Keratinocyte (primary cell): ENCODE measurements at regions not wholly inside any gene's neighbourhood (a gene's known extent, or its start where the extent isn't known, plus 50 kb on each side); places are given as distances from the start of the nearest gene placed in this dataset.

Experiments used
- DNase-seq: peaks from one replicate; pipeline ENCODE4 v3.0.0-alpha.2; 2011; ENCODE audit warnings: low read depth, missing footprints, low spot score
- FAIRE-seq: peaks from 2 replicates; lab custom pipeline; 2011; peaks lifted over from hg19 to GRCh38; lab: Jason Lieb, UNC
- H2AFZ ChIP-seq: 2 replicates; pipeline ENCODE4 v1.6.0; 2012; ENCODE audit warnings: low read length, control low read depth, inconsistent platforms; ENCODE audit not compliant: control insufficient read depth
- H3K27ac ChIP-seq: 2 replicates; pipeline ENCODE4 v1.5.1; 2011; ENCODE audit warnings: low read length; ENCODE audit not compliant: control insufficient read depth, insufficient read depth
- H3K27me3 ChIP-seq: 3 replicates; pipeline ENCODE4 v1.6.0; 2011; ENCODE audit warnings: low read length; ENCODE audit not compliant: control insufficient read depth, insufficient read depth; ENCODE audit errors: extremely low read depth
- H3K36me3 ChIP-seq, 2 experiments: 2 replicates in 1 of 2; 3 replicates in 1 of 2; pipeline ENCODE4 v1.5.1; 2011; ENCODE audit warnings: low read length in 2 of 2, mild to moderate bottlenecking in 1 of 2; ENCODE audit not compliant: control insufficient read depth in 2 of 2, insufficient read depth in 2 of 2; ENCODE audit errors: extremely low read depth in 1 of 2
- H3K4me1 ChIP-seq: 3 replicates; pipeline ENCODE4 v1.5.1; 2011; ENCODE audit warnings: low read length; ENCODE audit not compliant: control insufficient read depth, insufficient read depth; ENCODE audit errors: extremely low read depth
- H3K4me2 ChIP-seq: 3 replicates; pipeline ENCODE4 v1.6.0; 2011; ENCODE audit warnings: low read depth, low read length; ENCODE audit not compliant: control insufficient read depth, insufficient read depth; ENCODE audit errors: extremely low read depth
- H3K4me3 ChIP-seq, 3 experiments: fragments of 200-600 bp in 1 of 3; sonication (generic) in 1 of 3; 2 replicates in 2 of 3; 3 replicates in 1 of 3; pipeline ENCODE4 v1.5.1; 2011 to 2016; ENCODE audit warnings: low read length in 3 of 3, mild to moderate bottlenecking in 3 of 3, control low read depth in 2 of 3, inconsistent platforms in 1 of 3, low read depth in 1 of 3, mixed read lengths in 1 of 3, mixed run types in 1 of 3, moderate library complexity in 1 of 3; ENCODE audit not compliant: control insufficient read depth in 2 of 3, insufficient read depth in 2 of 3; ENCODE audit errors: extremely low read depth in 1 of 3
- H3K79me2 ChIP-seq: 2 replicates; pipeline ENCODE4 v1.6.0; 2012; ENCODE audit warnings: low read length; ENCODE audit not compliant: control insufficient read depth, insufficient read depth
- H3K9ac ChIP-seq: 3 replicates; pipeline ENCODE4 v1.6.0; 2011; ENCODE audit warnings: low read length; ENCODE audit not compliant: control insufficient read depth, insufficient read depth; ENCODE audit errors: extremely low read depth
- H3K9me1 ChIP-seq: 3 replicates; pipeline ENCODE4 v1.6.0; 2011; ENCODE audit warnings: low read length; ENCODE audit not compliant: control insufficient read depth, insufficient read depth; ENCODE audit errors: extremely low read depth
- H3K9me3 ChIP-seq: 2 replicates; pipeline ENCODE4 v1.5.1; 2012; ENCODE audit warnings: low read depth, low read length; ENCODE audit not compliant: control insufficient read depth
- H4K20me1 ChIP-seq: 3 replicates; pipeline ENCODE4 v1.6.0; 2011; ENCODE audit warnings: low read length; ENCODE audit not compliant: control insufficient read depth, insufficient read depth; ENCODE audit errors: extremely low read depth
- EZH2 ChIP-seq: IDR thresholded peaks from one replicate; pipeline ENCODE4 v1.6.1; 2012; ENCODE audit warnings: inconsistent platforms, mild to moderate bottlenecking, low read length, moderate library complexity
- dilution Hi-C: fragments of 300-500 bp; cut with MboI; formaldehyde crosslinking; loops from one replicate; pipeline ENCODE4 v1.7.0; 2020; ENCODE audit warnings: low sequenced_read_pairs; ENCODE audit not compliant: extremely low pct_ligation_motif_present
- TF ChIP-seq, protein P1 (sequence below), 3 experiments: IDR thresholded peaks in 1 of 3; conservative IDR thresholded peaks in 1 of 3; optimal IDR thresholded peaks in 1 of 3; 2 replicates in 2 of 3; 3 replicates in 1 of 3; pipeline versions ENCODE3 to v1.5.1; 2011; ENCODE audit warnings: low read length in 3 of 3, mild to moderate bottlenecking in 3 of 3, moderate library complexity in 2 of 3, control low read depth in 1 of 3, inconsistent platforms in 1 of 3; ENCODE audit not compliant: insufficient read depth in 2 of 3; ENCODE audit errors: extremely low read depth in 1 of 3

DNA sequence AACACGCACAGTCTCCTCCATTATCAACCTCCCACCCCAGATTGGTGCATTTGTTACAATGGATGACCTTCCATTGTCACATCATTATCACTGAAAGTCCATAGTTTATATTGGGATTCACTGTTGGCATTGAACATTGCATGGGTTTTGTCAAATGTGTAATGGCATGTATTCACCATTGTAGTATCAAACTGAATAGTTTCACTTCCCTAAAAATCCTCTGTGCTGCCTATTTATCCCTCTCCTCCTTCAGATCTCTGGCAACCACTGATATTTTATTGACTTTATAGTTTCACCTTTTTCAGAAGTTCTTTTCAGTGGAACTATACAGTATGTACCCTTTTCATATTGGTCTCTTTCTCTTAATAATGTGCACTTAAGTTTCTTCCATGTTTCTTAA lies 1565.4 kb downstream of the PCDH18 start:
- no peak for DNase-seq
- dilution Hi-C loops: no loop called here
- TF ChIP-seq, protein P1, sequence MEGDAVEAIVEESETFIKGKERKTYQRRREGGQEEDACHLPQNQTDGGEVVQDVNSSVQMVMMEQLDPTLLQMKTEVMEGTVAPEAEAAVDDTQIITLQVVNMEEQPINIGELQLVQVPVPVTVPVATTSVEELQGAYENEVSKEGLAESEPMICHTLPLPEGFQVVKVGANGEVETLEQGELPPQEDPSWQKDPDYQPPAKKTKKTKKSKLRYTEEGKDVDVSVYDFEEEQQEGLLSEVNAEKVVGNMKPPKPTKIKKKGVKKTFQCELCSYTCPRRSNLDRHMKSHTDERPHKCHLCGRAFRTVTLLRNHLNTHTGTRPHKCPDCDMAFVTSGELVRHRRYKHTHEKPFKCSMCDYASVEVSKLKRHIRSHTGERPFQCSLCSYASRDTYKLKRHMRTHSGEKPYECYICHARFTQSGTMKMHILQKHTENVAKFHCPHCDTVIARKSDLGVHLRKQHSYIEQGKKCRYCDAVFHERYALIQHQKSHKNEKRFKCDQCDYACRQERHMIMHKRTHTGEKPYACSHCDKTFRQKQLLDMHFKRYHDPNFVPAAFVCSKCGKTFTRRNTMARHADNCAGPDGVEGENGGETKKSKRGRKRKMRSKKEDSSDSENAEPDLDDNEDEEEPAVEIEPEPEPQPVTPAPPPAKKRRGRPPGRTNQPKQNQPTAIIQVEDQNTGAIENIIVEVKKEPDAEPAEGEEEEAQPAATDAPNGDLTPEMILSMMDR (optimal IDR thresholded peaks at IDR 0.05 in 1 of 3, IDR thresholded peaks at IDR 0.05 in 1 of 3, conservative IDR thresholded peaks at IDR 0.05 in 1 of 3; ENCODE audit: extremely low read depth in 1 of 3, insufficient read depth in 2 of 3, low read length in 3 of 3): no peak
- no peak for TF ChIP-seq EZH2
- no peak for FAIRE-seq
- Histone ChIP-seq H3K9ac (no peak overlapping the region), H3K4me3 (no peak overlapping the region), H2AFZ (no peak overlapping the region), H3K27ac (no peak overlapping the region), H3K36me3 (no peaks in the 10 kb centered on the region), H4K20me1 (no peaks in the 10 kb centered on the region), H3K4me1 (no peaks in the 10 kb centered on the region), H3K9me3 (no peaks in the 10 kb centered on the region), H3K9me1 (no peaks in the 10 kb centered on the region), H3K79me2 (no peaks in the 10 kb centered on the region), H3K27me3 (no peaks in the 10 kb centered on the region), H3K4me2 (no peak overlapping the region)

DNA sequence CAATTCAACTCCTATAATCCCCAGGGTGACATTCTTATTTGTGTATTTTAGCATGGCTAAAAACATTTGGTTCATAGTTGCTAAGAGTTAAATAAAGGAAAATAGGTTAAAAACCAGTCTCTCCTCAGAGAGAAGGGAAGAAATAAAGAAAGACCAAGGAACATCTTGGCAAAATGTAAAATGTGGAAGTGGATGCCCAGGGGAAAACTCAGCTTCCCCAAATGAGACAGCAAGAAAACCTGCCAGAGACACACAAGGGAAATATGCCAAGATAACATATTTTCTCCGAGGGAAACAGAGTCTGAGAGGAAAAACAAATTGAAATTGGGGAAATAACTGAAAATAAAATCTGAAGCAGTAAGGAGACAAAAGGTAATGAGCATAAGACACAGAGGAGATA lies 1569.3 kb downstream of the PCDH18 start:
- TF ChIP-seq, protein P1 (optimal IDR thresholded peaks at IDR 0.05 in 1 of 3, IDR thresholded peaks at IDR 0.05 in 1 of 3, conservative IDR thresholded peaks at IDR 0.05 in 1 of 3; ENCODE audit: extremely low read depth in 1 of 3, insufficient read depth in 2 of 3, low read length in 3 of 3): no peak
- TF ChIP-seq EZH2: no peak
- FAIRE-seq: no peak
- H4K20me1 ChIP-seq: no peaks in the 10 kb centered on the region
- no peaks in the 10 kb centered on the region for H3K27me3 ChIP-seq
- H3K9me3 ChIP-seq: no peaks in the 10 kb centered on the region
- H3K4me1 ChIP-seq: no peaks in the 10 kb centered on the region
- H3K79me2 ChIP-seq: no peaks in the 10 kb centered on the region
- H3K9me1 ChIP-seq: no peaks in the 10 kb centered on the region
- no peaks in the 10 kb centered on the region for H3K36me3 ChIP-seq
- H3K4me3 ChIP-seq: no peak overlapping the region
- no peak overlapping the region for H3K27ac ChIP-seq
- no peak overlapping the region for H2AFZ ChIP-seq
- H3K4me2 ChIP-seq: no peak overlapping the region
- dilution Hi-C loops: no loop called here
- no peak for DNase-seq
- no peak overlapping the region for H3K9ac ChIP-seq
